Keratinocyte (primary cell): ENCODE measurements at regions not wholly inside any gene's neighbourhood (a gene's known extent, or its start where the extent isn't known, plus 50 kb on each side); places are given as distances from the start of the nearest gene placed in this dataset.
"Not testable (repeated sequence)": the region's sequence is repeated elsewhere in the genome, so short reads cannot be mapped to it uniquely, and the experiment has no call there.

Experiments
- EZH2 ChIP-seq: IDR thresholded peaks from one replicate; pipeline ENCODE4 v1.6.1; 2012; ENCODE audit warnings: inconsistent platforms, mild to moderate bottlenecking, low read length, moderate library complexity
- TF ChIP-seq, protein P1 (sequence below), 3 experiments: IDR thresholded peaks in 1 of 3; conservative IDR thresholded peaks in 1 of 3; optimal IDR thresholded peaks in 1 of 3; 2 replicates in 2 of 3; 3 replicates in 1 of 3; pipeline versions ENCODE3 to v1.5.1; 2011; ENCODE audit warnings: low read length in 3 of 3, mild to moderate bottlenecking in 3 of 3, moderate library complexity in 2 of 3, control low read depth in 1 of 3, inconsistent platforms in 1 of 3; ENCODE audit not compliant: insufficient read depth in 2 of 3; ENCODE audit errors: extremely low read depth in 1 of 3

DNA sequence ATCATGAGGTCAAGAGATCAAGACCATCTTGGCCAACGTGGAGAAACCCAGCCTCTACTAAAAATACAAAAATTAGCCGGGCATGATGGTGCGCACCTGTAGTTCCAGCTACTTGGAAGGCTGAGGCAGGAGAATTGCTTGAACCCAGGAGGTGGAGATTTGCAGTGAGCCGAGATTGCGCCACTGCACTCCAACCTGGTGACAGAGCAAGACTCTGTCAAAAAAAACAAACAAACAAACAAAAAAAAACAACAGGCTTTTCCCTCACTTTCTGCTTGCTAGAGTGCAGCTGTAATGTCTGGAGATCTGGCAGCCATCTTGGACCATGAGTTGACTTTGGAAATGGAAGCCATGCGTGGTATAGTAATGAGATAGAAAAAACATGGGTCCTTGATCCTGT is 101.1 kb upstream of the SHB start:
- TF ChIP-seq, protein P1, sequence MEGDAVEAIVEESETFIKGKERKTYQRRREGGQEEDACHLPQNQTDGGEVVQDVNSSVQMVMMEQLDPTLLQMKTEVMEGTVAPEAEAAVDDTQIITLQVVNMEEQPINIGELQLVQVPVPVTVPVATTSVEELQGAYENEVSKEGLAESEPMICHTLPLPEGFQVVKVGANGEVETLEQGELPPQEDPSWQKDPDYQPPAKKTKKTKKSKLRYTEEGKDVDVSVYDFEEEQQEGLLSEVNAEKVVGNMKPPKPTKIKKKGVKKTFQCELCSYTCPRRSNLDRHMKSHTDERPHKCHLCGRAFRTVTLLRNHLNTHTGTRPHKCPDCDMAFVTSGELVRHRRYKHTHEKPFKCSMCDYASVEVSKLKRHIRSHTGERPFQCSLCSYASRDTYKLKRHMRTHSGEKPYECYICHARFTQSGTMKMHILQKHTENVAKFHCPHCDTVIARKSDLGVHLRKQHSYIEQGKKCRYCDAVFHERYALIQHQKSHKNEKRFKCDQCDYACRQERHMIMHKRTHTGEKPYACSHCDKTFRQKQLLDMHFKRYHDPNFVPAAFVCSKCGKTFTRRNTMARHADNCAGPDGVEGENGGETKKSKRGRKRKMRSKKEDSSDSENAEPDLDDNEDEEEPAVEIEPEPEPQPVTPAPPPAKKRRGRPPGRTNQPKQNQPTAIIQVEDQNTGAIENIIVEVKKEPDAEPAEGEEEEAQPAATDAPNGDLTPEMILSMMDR (optimal IDR thresholded peaks at IDR 0.05 in 1 of 3, IDR thresholded peaks at IDR 0.05 in 1 of 3, conservative IDR thresholded peaks at IDR 0.05 in 1 of 3; ENCODE audit: extremely low read depth in 1 of 3, insufficient read depth in 2 of 3, low read length in 3 of 3), result not testable (repeated sequence)
- TF ChIP-seq EZH2, result not testable (repeated sequence)
